HepG2 (cell line): ENCODE measurements at regions not wholly inside any gene's neighbourhood (a gene's known extent, or its start where the extent isn't known, plus 50 kb on each side); places are given as distances from the start of the nearest gene placed in this dataset.

Experiments used
- ATAC-seq: fragments of 200-7000 bp; cut with Tn5 transposase; 3 replicates; pipeline ENCODE4 v1.9.1; 2020; ENCODE audit warnings: mild to moderate bottlenecking, moderate library complexity
- BruUV-seq: library from RNA; stranded (reverse); fragments of 400-500 nt; replicated peaks from 2 replicates; lab custom pipeline; 2021; lab: Mats Ljungman, UMichigan
- CTCF ChIA-PET: fragments of 300-600 bp; formaldehyde crosslinking; extraction: SDS; loops from one replicate; lab custom pipeline; 2021; ENCODE audit warnings: low total read pairs, inconsistent platforms, low intra/inter-chr PET ratio; lab: Yijun Ruan, JAX
- POLR2A ChIA-PET: fragments of 350-600 bp; sonication (Branson Sonifier 250); formaldehyde crosslinking; loops from one replicate; lab custom pipeline; 2020; ENCODE audit warnings: antibody characterized with exemption, inconsistent platforms; lab: Yijun Ruan, JAX
- DNase-seq: peaks from one replicate; pipeline ENCODE4 v3.0.0-alpha.2; 2015; ENCODE audit warnings: low spot score
- FAIRE-seq: peaks from 3 replicates; lab custom pipeline; 2011; peaks lifted over from hg19 to GRCh38; lab: Jason Lieb, UNC
- H2AFZ ChIP-seq: one replicate; pipeline ENCODE4 v1.6.1; 2011; ENCODE audit warnings: low read length, inconsistent platforms
- H3K27ac ChIP-seq: fragments of 300-600 bp; 3 replicates; pipeline ENCODE4 v1.8.0; 2011; ENCODE audit warnings: mixed run types, mild to moderate bottlenecking, mixed read lengths, low read length, inconsistent platforms; ENCODE audit not compliant: insufficient read depth; ENCODE audit errors: extremely low read length
- H3K27me3 ChIP-seq, 2 experiments: fragments of 200-600 bp in 1 of 2; 2 replicates in 1 of 2; 3 replicates in 1 of 2; pipeline versions ENCODE4 v1.6.0 to v1.8.0; 2011; ENCODE audit warnings: low read length in 2 of 2, mild to moderate bottlenecking in 2 of 2, moderate library complexity in 2 of 2, inconsistent platforms in 1 of 2; ENCODE audit not compliant: insufficient read depth in 2 of 2, control insufficient read depth in 1 of 2
- H3K36me3 ChIP-seq, 2 experiments: fragments of 200-600 bp in 1 of 2; replicated peaks in 1 of 2; 2 replicates in 1 of 2; 3 replicates in 1 of 2; pipeline versions ENCODE4 v1.5.1 to v1.8.0; 2011; ENCODE audit warnings: low read length in 2 of 2, inconsistent platforms in 1 of 2; ENCODE audit not compliant: insufficient read depth in 2 of 2, control insufficient read depth in 1 of 2
- H3K4me1 ChIP-seq: 2 replicates; pipeline ENCODE4 v1.5.1; 2012; ENCODE audit warnings: low read length, inconsistent platforms; ENCODE audit not compliant: insufficient read depth
- H3K4me2 ChIP-seq: 2 replicates; pipeline ENCODE4 v1.6.0; 2011; ENCODE audit warnings: low read depth, low read length, inconsistent platforms
- H3K4me3 ChIP-seq, 3 experiments: fragments of 200-600 bp in 1 of 3; sonication (generic), shearing (Covaris generic) in 1 of 3; replicated peaks in 1 of 3; 2 replicates each; pipeline ENCODE4 v1.5.1; 2011 to 2016; ENCODE audit warnings: low read length in 3 of 3, inconsistent platforms in 2 of 3, low read depth in 2 of 3, mild to moderate bottlenecking in 2 of 3, control low read depth in 1 of 3, mixed read lengths in 1 of 3; ENCODE audit not compliant: insufficient read depth in 1 of 3
- H3K79me2 ChIP-seq: one replicate; pipeline ENCODE4 v1.6.1; 2011; ENCODE audit warnings: low read length, inconsistent platforms; ENCODE audit not compliant: insufficient read depth
- H3K9ac ChIP-seq: 2 replicates; pipeline ENCODE4 v1.6.0; 2011; ENCODE audit warnings: mild to moderate bottlenecking, low read depth, low read length, inconsistent platforms; ENCODE audit not compliant: insufficient read depth
- H3K9me3 ChIP-seq: 2 replicates; pipeline ENCODE4 v1.5.1; 2012; ENCODE audit warnings: mild to moderate bottlenecking, low read length
- H4K20me1 ChIP-seq: 2 replicates; pipeline ENCODE4 v1.6.0; 2011; ENCODE audit warnings: inconsistent platforms, mild to moderate bottlenecking, low read length, moderate library complexity; ENCODE audit not compliant: insufficient read depth
- ELK4 ChIP-seq: sonication (generic); formaldehyde crosslinking; IDR thresholded peaks from 2 replicates; pipeline ENCODE4 v1.9.0; 2021; ENCODE audit warnings: missing genetic modification reagents, borderline replicate concordance
- FOXJ3 ChIP-seq: sonication (generic); formaldehyde crosslinking; IDR thresholded peaks from 2 replicates; pipeline ENCODE4 v1.4.0; 2020; ENCODE audit warnings: missing genetic modification reagents, mild to moderate bottlenecking, borderline replicate concordance
- FOXO1 ChIP-seq: sonication (generic); formaldehyde crosslinking; IDR thresholded peaks from 2 replicates; pipeline ENCODE4 v1.4.0; 2020; ENCODE audit warnings: missing genetic modification reagents
- FOXP4 ChIP-seq: sonication (generic); formaldehyde crosslinking; IDR thresholded peaks from 2 replicates; pipeline ENCODE4 v1.4.0; 2020; ENCODE audit warnings: missing genetic modification reagents
- IRF1 ChIP-seq: sonication (generic); formaldehyde crosslinking; IDR thresholded peaks from 2 replicates; pipeline ENCODE4 v1.4.0; 2020; ENCODE audit warnings: low read depth, mild to moderate bottlenecking, missing genetic modification reagents
- KDM5A ChIP-seq: fragments of 200-600 bp; sonication (generic); IDR thresholded peaks from 2 replicates; pipeline ENCODE4 v1.7.0; 2018; ENCODE audit warnings: antibody characterized with exemption, mild to moderate bottlenecking, low read length, borderline replicate concordance
- LCORL ChIP-seq, 2 experiments: fragments of 450-650 bp in 1 of 2; sonication (generic) in 1 of 2; formaldehyde crosslinking in 1 of 2; IDR thresholded peaks; 2 replicates each; pipeline versions ENCODE4 v1.5.0 to v1.6.1; 2017 to 2020; ENCODE audit warnings: antibody characterized with exemption in 1 of 2, missing genetic modification reagents in 1 of 2
- MED13 ChIP-seq: sonication (generic); formaldehyde crosslinking; IDR thresholded peaks from 2 replicates; pipeline ENCODE4 v1.5.0; 2020; ENCODE audit warnings: missing genetic modification reagents
- MIXL1 ChIP-seq: IDR thresholded peaks from 2 replicates; pipeline ENCODE4 v1.6.1; 2016
- NFIB ChIP-seq: sonication (generic); formaldehyde crosslinking; IDR thresholded peaks from 2 replicates; pipeline ENCODE4 v1.9.0; 2021; ENCODE audit warnings: missing genetic modification reagents, mild to moderate bottlenecking, borderline replicate concordance
- SIX4 ChIP-seq: sonication (generic); formaldehyde crosslinking; IDR thresholded peaks from 2 replicates; pipeline ENCODE4 v1.4.0; 2020; ENCODE audit warnings: missing genetic modification reagents
- THAP7 ChIP-seq: sonication (generic); formaldehyde crosslinking; IDR thresholded peaks from 2 replicates; pipeline ENCODE4 v1.8.1; 2023; ENCODE audit warnings: mild to moderate bottlenecking, missing genetic modification reagents
- XRCC5 ChIP-seq: fragments of 200-400 bp; formaldehyde crosslinking; optimal IDR thresholded peaks from 2 replicates; pipeline ENCODE3; 2017; ENCODE audit warnings: mild to moderate bottlenecking, low read length
- ZFP90 ChIP-seq: sonication (generic); formaldehyde crosslinking; IDR thresholded peaks from 2 replicates; pipeline ENCODE4 v1.8.0; 2022; ENCODE audit warnings: missing genetic modification reagents, mild to moderate bottlenecking, inconsistent platforms, borderline replicate concordance
- ZNF24 ChIP-seq: fragments of 450-650 bp; IDR thresholded peaks from 2 replicates; pipeline ENCODE4 v1.6.1; 2017; ENCODE audit warnings: antibody characterized with exemption, mild to moderate bottlenecking
- ZNF460 ChIP-seq: sonication (generic); formaldehyde crosslinking; IDR thresholded peaks from 2 replicates; pipeline ENCODE4 v1.5.1; 2020; ENCODE audit warnings: missing genetic modification reagents, mild to moderate bottlenecking, borderline replicate concordance
- ZNF574 ChIP-seq: sonication (generic); formaldehyde crosslinking; IDR thresholded peaks from 2 replicates; pipeline ENCODE4 v1.4.0; 2020; ENCODE audit warnings: missing genetic modification reagents
- ZNF713 ChIP-seq: sonication (generic); formaldehyde crosslinking; IDR thresholded peaks from 2 replicates; pipeline ENCODE4 v1.4.0; 2020; ENCODE audit warnings: mild to moderate bottlenecking, missing genetic modification reagents
- WGBS: methylation state at CpG from one replicate; pipeline ENCODE4 v1.1.6; 2017; ENCODE audit warnings: low lambda C conversion rate; 5-methylcytosine and 5-hydroxymethylcytosine counted together
- in situ Hi-C: cut with HindIII; loops from 2 replicates; pipeline ENCODE4 v1.10.0; 2017; ENCODE audit warnings: low pct_unique_long_range_greater_than_20kb; ENCODE audit not compliant: extremely low pct_ligation_motif_present
- intact Hi-C: fragments of 100-400 bp; cut with micrococcal nuclease; formaldehyde crosslinking; loops from one replicate; pipeline ENCODE4 v1.10.0; 2022; ENCODE audit not compliant: unreplicated experiment

GRCh38 chr13:50596776-50597203 is 246.7 kb downstream of the DLEU7 start:
- intact Hi-C loops (no loop called here), in situ Hi-C loops (no loop called here)
- Histone ChIP-seq H3K4me1 (peaks cover 57% of the 10 kb centered on the region), H3K4me3 (no peak overlapping the region), H3K27ac (peak overlapping the region; percentile 7), H3K9me3 (no peaks in the 10 kb centered on the region), H3K9ac (no peak overlapping the region), H3K79me2 (no peaks in the 10 kb centered on the region), H3K4me2 (no peak overlapping the region), H4K20me1 (no peaks in the 10 kb centered on the region), H2AFZ (no peak overlapping the region), H3K27me3 (no peaks in the 10 kb centered on the region), H3K36me3 (no peaks in the 10 kb centered on the region)
- CTCF ChIA-PET: no interaction called here
- peak; percentile 51 for ATAC-seq
- no peak for FAIRE-seq
- WGBS: 46% methylated on average over 2 of the region's 2 CpGs
- POLR2A ChIA-PET: no interaction called here
- BruUV-seq: no TSS peak
- DNase-seq: peak; percentile 60
- TF ChIP-seq SIX4 (CRISPR knock-in tag) (no peak), FOXJ3 (CRISPR knock-in tag) (0 out of 2 replicates have a peak, but pooled peaks have one; percentile 31), NFIB (CRISPR knock-in tag) (no peak), ZNF713 (CRISPR knock-in tag) (0 out of 2 replicates have a peak, but pooled peaks have one; percentile 49), ZNF24 (no peak), ZFP90 (CRISPR knock-in tag) (peak; percentile 46; the same call in 1 of the 2 replicates), THAP7 (CRISPR knock-in tag) (no peak), LCORL (IDR thresholded peaks at IDR 0.05) (no peak), LCORL (CRISPR knock-in tag; IDR thresholded peaks at IDR 0.05) (peak; percentile 30; the same call in 1 of the 2 replicates), FOXP4 (CRISPR knock-in tag) (peak; percentile 69), FOXO1 (peak; percentile 31; the same call in 1 of the 2 replicates), ZNF460 (CRISPR knock-in tag) (no peak), IRF1 (CRISPR knock-in tag) (no peak), ZNF574 (CRISPR knock-in tag) (peak; percentile 37; the same call in 1 of the 2 replicates), KDM5A (no peak), XRCC5 (no peak), MIXL1 (CRISPR knock-in tag) (peak; percentile 63; the same call in 1 of the 2 replicates), ELK4 (CRISPR knock-in tag) (no peak), MED13 (CRISPR knock-in tag) (no peak)
